Upper lobe of left lung (tissue), 6 donors: ENCODE measurements at regions not wholly inside any gene's neighbourhood (a gene's known extent, or its start where the extent isn't known, plus 50 kb on each side); places are given as distances from the start of the nearest gene placed in this dataset.

Experiments used
- ATAC-seq, 2 donors: fragments of 200-7000 bp; cut with Tn5 transposase; one replicate each; pipeline ENCODE4 v1.9.1; 2022; ENCODE audit warnings: mild to moderate bottlenecking in 2 of 2, moderate library complexity in 2 of 2; ENCODE audit not compliant: low FRiP score in 2 of 2
- DNase-seq, 2 donors: peaks; one replicate each; pipeline ENCODE4 v3.0.0-alpha.2; 2019 to 2020
- H3K27ac ChIP-seq, 4 donors: fragments of 200-600 bp; sonication (generic); one replicate each; pipeline ENCODE4 v1.5.1; 2016 to 2019
- H3K27me3 ChIP-seq, 4 donors: fragments of 200-600 bp; sonication (generic); one replicate each; pipeline ENCODE4 v1.5.1; 2017 to 2019
- H3K36me3 ChIP-seq, 4 donors: fragments of 200-600 bp; sonication (generic); one replicate each; pipeline ENCODE4 v1.5.1; 2016 to 2019
- H3K4me1 ChIP-seq, 4 donors: fragments of 200-600 bp; sonication (generic); one replicate each; pipeline ENCODE4 v1.5.1; 2018 to 2019
- H3K4me3 ChIP-seq, 4 donors: fragments of 200-600 bp; sonication (generic); one replicate each; pipeline ENCODE4 v1.5.1; 2017 to 2019; ENCODE audit warnings: mild to moderate bottlenecking in 2 of 4, moderate library complexity in 1 of 4
- H3K9me3 ChIP-seq, 4 donors: fragments of 200-600 bp; sonication (generic); one replicate each; pipeline ENCODE4 v1.5.1; 2018 to 2019
- EP300 ChIP-seq, 4 donors: sonication (generic); formaldehyde crosslinking; IDR thresholded peaks; one replicate each; pipeline ENCODE4 v1.5.1; 2017; ENCODE audit warnings: antibody characterized with exemption in 4 of 4, control low read depth in 2 of 4
- POLR2A ChIP-seq, 4 donors: fragments of 450-650 bp; IDR thresholded peaks; one replicate each; pipeline ENCODE4 v1.5.1; 2016 to 2017; ENCODE audit warnings: antibody characterized with exemption in 4 of 4, mild to moderate bottlenecking in 2 of 4
- POLR2AphosphoS5 ChIP-seq, 2 donors: sonication (generic); formaldehyde crosslinking; IDR thresholded peaks; one replicate each; pipeline ENCODE4 v1.5.1; 2017; ENCODE audit warnings: antibody characterized with exemption in 2 of 2
- WGBS, 2 donors: methylation state at CpG; one replicate each; pipeline ENCODE4 v1.1.5; 2017 to 2018; 5-methylcytosine and 5-hydroxymethylcytosine counted together
- TF ChIP-seq, protein P1 (sequence below), 6 experiments: fragments of 450-650 bp in 4 of 6; fragments of 200-600 bp in 2 of 6; sonication (generic) in 2 of 6; IDR thresholded peaks; one replicate each; pipeline ENCODE4 v1.5.1; 2016 to 2019; ENCODE audit warnings: antibody characterized with exemption in 6 of 6
- donor health status: DM: no; HTN: no; CAD: no; lungs with moderate emphysema.
- donor health status: DM: no; HTN: yes; CAD: no; lungs with severe emphysema.

GRCh38 chr10:33688506-33688905 is 354.0 kb upstream of the NRP1 start:
- H3K9me3 ChIP-seq: peaks cover 0 to 11% (median 9%) of the 10 kb centered on the region in 4 donors
- WGBS, 2 donors: 79 to 88% methylated on average over 2 of the region's 2 CpGs

GRCh38 chr10:33684211-33684611 is 349.7 kb upstream of the NRP1 start:
- H3K4me3 ChIP-seq: no peak overlapping the region
- H3K4me1 ChIP-seq: no peaks in the 10 kb centered on the region
- ATAC-seq: no peak
- DNase-seq: no peak
- TF ChIP-seq POLR2AphosphoS5 (IDR thresholded peaks at IDR 0.05): no peak
- TF ChIP-seq, protein P1, sequence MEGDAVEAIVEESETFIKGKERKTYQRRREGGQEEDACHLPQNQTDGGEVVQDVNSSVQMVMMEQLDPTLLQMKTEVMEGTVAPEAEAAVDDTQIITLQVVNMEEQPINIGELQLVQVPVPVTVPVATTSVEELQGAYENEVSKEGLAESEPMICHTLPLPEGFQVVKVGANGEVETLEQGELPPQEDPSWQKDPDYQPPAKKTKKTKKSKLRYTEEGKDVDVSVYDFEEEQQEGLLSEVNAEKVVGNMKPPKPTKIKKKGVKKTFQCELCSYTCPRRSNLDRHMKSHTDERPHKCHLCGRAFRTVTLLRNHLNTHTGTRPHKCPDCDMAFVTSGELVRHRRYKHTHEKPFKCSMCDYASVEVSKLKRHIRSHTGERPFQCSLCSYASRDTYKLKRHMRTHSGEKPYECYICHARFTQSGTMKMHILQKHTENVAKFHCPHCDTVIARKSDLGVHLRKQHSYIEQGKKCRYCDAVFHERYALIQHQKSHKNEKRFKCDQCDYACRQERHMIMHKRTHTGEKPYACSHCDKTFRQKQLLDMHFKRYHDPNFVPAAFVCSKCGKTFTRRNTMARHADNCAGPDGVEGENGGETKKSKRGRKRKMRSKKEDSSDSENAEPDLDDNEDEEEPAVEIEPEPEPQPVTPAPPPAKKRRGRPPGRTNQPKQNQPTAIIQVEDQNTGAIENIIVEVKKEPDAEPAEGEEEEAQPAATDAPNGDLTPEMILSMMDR (IDR thresholded peaks at IDR 0.05): no peak
- no peak for TF ChIP-seq POLR2A (IDR thresholded peaks at IDR 0.05)
- TF ChIP-seq EP300 (IDR thresholded peaks at IDR 0.05): no peak
- 84 to 90% methylated on average over 2 of the region's 2 CpGs for WGBS, 2 donors
- no peak overlapping the region for H3K27ac ChIP-seq
- peaks cover 0 to 4% (median 2%) of the 10 kb centered on the region in 4 donors for H3K9me3 ChIP-seq
- no peaks in the 10 kb centered on the region for H3K27me3 ChIP-seq
- no peaks in the 10 kb centered on the region for H3K36me3 ChIP-seq

More at GRCh38 chr10:33688506-33688905, 354.0 kb upstream of the NRP1 start:
- TF ChIP-seq POLR2AphosphoS5 (IDR thresholded peaks at IDR 0.05): no peak
- Histone ChIP-seq H3K27ac (no peak overlapping the region), H3K27me3 (no peaks in the 10 kb centered on the region), H3K4me1 (no peaks in the 10 kb centered on the region), H3K4me3 (no peak overlapping the region), H3K36me3 (no peaks in the 10 kb centered on the region)
- ATAC-seq (no peak), DNase-seq (no peak)

DNA sequence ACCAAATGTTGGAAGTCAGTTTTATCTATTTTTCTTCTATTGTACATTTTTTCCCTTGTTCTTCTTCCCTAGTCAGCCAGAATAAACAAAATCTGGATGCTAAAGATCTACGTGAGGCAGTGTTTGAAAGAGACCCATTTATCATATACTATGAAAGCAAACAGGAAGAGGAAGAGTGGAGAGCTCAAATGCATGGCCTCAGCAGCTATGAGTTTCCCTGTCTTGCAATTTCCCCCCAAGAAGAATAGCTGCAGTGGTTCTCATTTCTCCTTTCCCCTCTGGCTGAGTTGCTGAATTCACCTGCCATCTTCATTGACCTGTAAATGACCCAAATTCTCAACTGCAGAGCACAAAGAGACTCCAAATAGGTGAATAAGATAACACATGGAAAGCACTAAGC is 347.1 kb upstream of the NRP1 start:
- no peak for ATAC-seq
- no peaks in the 10 kb centered on the region for H3K27me3 ChIP-seq
- H3K9me3 ChIP-seq: peaks cover 0 to 4% (median 2%) of the 10 kb centered on the region in 4 donors
- 36 to 50% methylated on average over 1 of the region's 1 CpG for WGBS, 2 donors
- no peak overlapping the region for H3K27ac ChIP-seq
- H3K4me1 ChIP-seq: no peaks in the 10 kb centered on the region
- no peak overlapping the region for H3K4me3 ChIP-seq
- H3K36me3 ChIP-seq: no peaks in the 10 kb centered on the region
- TF ChIP-seq, protein P1 (IDR thresholded peaks at IDR 0.05): no peak
- no peak for TF ChIP-seq POLR2A (IDR thresholded peaks at IDR 0.05)
- no peak for TF ChIP-seq POLR2AphosphoS5 (IDR thresholded peaks at IDR 0.05)
- TF ChIP-seq EP300 (IDR thresholded peaks at IDR 0.05): no peak
- DNase-seq: no peak

GRCh38 chr10:33680036-33680435 is 345.6 kb upstream of the NRP1 start:
- DNase-seq: no peak
- H3K4me3 ChIP-seq: no peak overlapping the region
- WGBS, 2 donors: 80 to 92% methylated on average over 5 of the region's 5 CpGs
- no peak overlapping the region for H3K27ac ChIP-seq
- no peak for ATAC-seq
- peaks cover 0 to 4% (median 2%) of the 10 kb centered on the region in 4 donors for H3K9me3 ChIP-seq
- H3K36me3 ChIP-seq: no peaks in the 10 kb centered on the region
- TF ChIP-seq, protein P1 (IDR thresholded peaks at IDR 0.05): no peak
- no peak for TF ChIP-seq EP300 (IDR thresholded peaks at IDR 0.05)
- TF ChIP-seq POLR2AphosphoS5 (IDR thresholded peaks at IDR 0.05): no peak
- no peak for TF ChIP-seq POLR2A (IDR thresholded peaks at IDR 0.05)
- no peaks in the 10 kb centered on the region for H3K27me3 ChIP-seq
- peaks cover 0 to 9% (median 7%) of the 10 kb centered on the region in 4 donors for H3K4me1 ChIP-seq

DNA sequence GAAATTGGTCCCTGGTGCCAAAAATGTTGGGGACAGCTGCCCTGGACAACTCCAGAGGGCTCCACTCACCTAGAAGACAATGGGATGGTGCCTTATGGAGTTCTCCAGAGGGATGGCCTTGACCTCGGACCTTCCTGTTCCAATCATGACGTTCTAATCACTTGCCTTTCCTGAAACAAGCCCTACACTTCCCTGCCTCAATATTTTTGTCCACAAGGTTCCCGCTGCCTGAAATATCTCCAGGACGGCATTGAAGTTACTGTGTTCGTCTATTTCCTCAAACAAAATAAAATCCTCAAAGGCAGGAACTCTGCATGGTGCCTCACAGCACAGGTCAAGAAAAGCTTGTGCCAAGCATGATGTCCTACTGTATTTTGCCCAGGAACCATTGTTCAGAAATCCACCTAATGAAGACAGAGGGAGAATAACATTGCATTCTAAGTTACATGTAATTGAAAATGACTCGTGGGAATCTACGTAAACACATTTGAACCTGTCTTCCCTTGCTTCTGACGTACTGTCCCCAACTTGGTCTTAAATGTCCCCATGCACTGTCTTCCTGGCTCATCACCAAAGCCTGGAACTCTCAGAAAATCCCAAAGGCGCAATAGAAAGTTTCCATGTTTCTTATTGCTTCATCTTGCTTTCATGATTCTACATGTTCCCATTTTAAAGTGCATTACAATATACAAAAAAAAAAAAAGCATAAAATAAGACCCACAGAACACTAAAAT is 342.3 kb upstream of the NRP1 start:
- Histone ChIP-seq H3K4me1 (peaks cover 0 to 13% (median 10%) of the 10 kb centered on the region in 4 donors), H3K9me3 (no peaks in the 10 kb centered on the region), H3K27ac (no peak overlapping the region), H3K4me3 (no peak overlapping the region), H3K36me3 (no peaks in the 10 kb centered on the region), H3K27me3 (no peaks in the 10 kb centered on the region)
- 82 to 86% methylated on average over 9 of the region's 9 CpGs for WGBS, 2 donors
- ATAC-seq: no peak
- TF ChIP-seq POLR2AphosphoS5 (IDR thresholded peaks at IDR 0.05) (no peak), POLR2A (IDR thresholded peaks at IDR 0.05) (no peak), EP300 (IDR thresholded peaks at IDR 0.05) (no peak)
- TF ChIP-seq, protein P1 (IDR thresholded peaks at IDR 0.05): no peak
- DNase-seq: no peak
